DND-41 (cell line): ENCODE measurements at regions not wholly inside any gene's neighbourhood (a gene's known extent, or its start where the extent isn't known, plus 50 kb on each side); places are given as distances from the start of the nearest gene placed in this dataset.
A peak's percentile ranks its signal among the peaks of the same experiment; 100 is the strongest.

Source experiments
- ATAC-seq: fragments of 200-7000 bp; cut with Tn5 transposase; 3 replicates; pipeline ENCODE4 v1.9.1; 2021; ENCODE audit warnings: low read depth; ENCODE audit not compliant: insufficient read depth
- DNase-seq: peaks from one replicate; pipeline ENCODE4 v3.0.0-alpha.2; 2020
- H2AFZ ChIP-seq: 2 replicates; pipeline ENCODE4 v1.6.0; 2012; ENCODE audit warnings: low read depth, low read length
- H3K27ac ChIP-seq: 2 replicates; pipeline ENCODE4 v1.5.1; 2012; ENCODE audit warnings: low read length, inconsistent platforms
- H3K27me3 ChIP-seq: fragments of 200-600 bp; sonication (generic); 2 replicates; pipeline ENCODE4 v1.6.0; 2012; ENCODE audit warnings: low read length, mild to moderate bottlenecking, inconsistent platforms; ENCODE audit not compliant: insufficient read depth, poor library complexity
- H3K36me3 ChIP-seq: 2 replicates; pipeline ENCODE4 v1.5.1; 2012; ENCODE audit warnings: low read length, inconsistent platforms; ENCODE audit not compliant: insufficient read depth
- H3K4me1 ChIP-seq: 2 replicates; pipeline ENCODE4 v1.5.1; 2012; ENCODE audit warnings: mild to moderate bottlenecking, low read length; ENCODE audit not compliant: insufficient read depth
- H3K4me2 ChIP-seq: 2 replicates; pipeline ENCODE4 v1.6.0; 2012; ENCODE audit warnings: mild to moderate bottlenecking, moderate library complexity, low read length, inconsistent platforms; ENCODE audit not compliant: insufficient read depth
- H3K4me3 ChIP-seq, 2 experiments: fragments of 200-600 bp in 1 of 2; shearing (Covaris generic) in 1 of 2; 2 replicates each; pipeline ENCODE4 v1.5.1; 2012 to 2016; ENCODE audit warnings: inconsistent platforms in 2 of 2, low read length in 2 of 2, mild to moderate bottlenecking in 2 of 2, low read depth in 1 of 2, moderate library complexity in 1 of 2
- H3K79me2 ChIP-seq: 2 replicates; pipeline ENCODE4 v1.6.0; 2012; ENCODE audit warnings: low read length, inconsistent platforms; ENCODE audit not compliant: insufficient read depth
- H3K9ac ChIP-seq: 2 replicates; pipeline ENCODE4 v1.6.0; 2012; ENCODE audit warnings: low read depth, mild to moderate bottlenecking, inconsistent platforms, low read length, moderate library complexity
- H3K9me3 ChIP-seq: 2 replicates; pipeline ENCODE4 v1.5.1; 2012; ENCODE audit warnings: low read length, moderate library complexity, mild to moderate bottlenecking, inconsistent platforms; ENCODE audit not compliant: insufficient read depth, severe bottlenecking
- H4K20me1 ChIP-seq: 2 replicates; pipeline ENCODE4 v1.6.0; 2012; ENCODE audit warnings: low read length; ENCODE audit not compliant: insufficient read depth
- CTCF ChIP-seq: IDR thresholded peaks from 2 replicates; pipeline ENCODE4 v1.5.1; 2012; ENCODE audit warnings: borderline replicate concordance, low read length, moderate library complexity, mild to moderate bottlenecking; ENCODE audit not compliant: poor library complexity, severe bottlenecking; ENCODE audit errors: extremely low read depth
- EZH2 ChIP-seq: IDR thresholded peaks from 3 replicates; pipeline ENCODE4 v1.6.1; 2012; ENCODE audit warnings: borderline replicate concordance, low read depth, mild to moderate bottlenecking, moderate library complexity, low read length, inconsistent platforms; ENCODE audit not compliant: severe bottlenecking

GRCh38 chr13:74191410-74191809, 57.2 kb upstream of the KLF12 start:
- Histone ChIP-seq H3K27ac (no peak overlapping the region; the same call in 1 of the 2 replicates), H3K36me3 (no peaks in the 10 kb centered on the region), H3K9ac (no peak overlapping the region), H3K79me2 (no peaks in the 10 kb centered on the region), H3K27me3 (no peaks in the 10 kb centered on the region), H3K4me2 (peak overlapping the region; percentile 41), H3K9me3 (no peaks in the 10 kb centered on the region), H3K4me3 (no peak overlapping the region), H3K4me1 (peaks cover 22% of the 10 kb centered on the region), H4K20me1 (no peaks in the 10 kb centered on the region), H2AFZ (no peak overlapping the region)
- DNase-seq (peak; percentile 27), ATAC-seq (peak; percentile 67)
- TF ChIP-seq CTCF (no peak), EZH2 (no peak)

DNA sequence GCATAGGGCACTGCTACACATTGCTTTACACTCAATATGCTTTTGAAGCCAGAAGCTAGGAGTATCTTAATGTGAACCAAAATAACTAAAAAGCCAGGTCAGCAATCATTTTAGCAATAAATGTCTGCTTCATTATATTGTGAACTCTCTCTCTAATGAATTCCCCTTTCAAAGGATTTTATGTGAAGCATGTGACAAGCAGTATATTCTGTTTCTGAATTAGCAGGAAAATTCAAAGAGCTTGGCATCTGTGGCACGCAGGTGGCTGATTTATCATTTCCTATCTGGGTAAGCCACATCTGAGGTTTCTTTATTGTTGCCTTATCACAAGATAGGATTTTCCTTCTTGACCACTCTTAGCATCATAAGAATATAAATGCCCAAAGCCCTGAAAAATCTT, 56.8 kb upstream of the KLF12 start:
- H3K9ac ChIP-seq: no peak overlapping the region
- no peaks in the 10 kb centered on the region for H3K79me2 ChIP-seq
- H3K4me3 ChIP-seq: no peak overlapping the region
- H2AFZ ChIP-seq: no peak overlapping the region
- ATAC-seq (peak; percentile 88), DNase-seq (peak; percentile 47)
- no peaks in the 10 kb centered on the region for H3K36me3 ChIP-seq
- H3K4me2 ChIP-seq: peak overlapping the region; percentile 41
- no peak for TF ChIP-seq CTCF
- no peak for TF ChIP-seq EZH2
- no peaks in the 10 kb centered on the region for H4K20me1 ChIP-seq
- no peaks in the 10 kb centered on the region for H3K9me3 ChIP-seq
- H3K27ac ChIP-seq: peak overlapping the region; percentile 28; the same call in 1 of the 2 replicates
- H3K27me3 ChIP-seq: no peaks in the 10 kb centered on the region
- H3K4me1 ChIP-seq: peaks cover 22% of the 10 kb centered on the region

- Histone ChIP-seq H3K9me3 (no peaks in the 10 kb centered on the region), H3K27me3 (no peaks in the 10 kb centered on the region), H3K4me1 (peaks cover 22% of the 10 kb centered on the region), H3K4me3 (no peak overlapping the region), H3K79me2 (no peaks in the 10 kb centered on the region), H3K4me2 (no peak overlapping the region), H3K36me3 (no peaks in the 10 kb centered on the region), H2AFZ (no peak overlapping the region), H4K20me1 (no peaks in the 10 kb centered on the region), H3K9ac (no peak overlapping the region), H3K27ac (no peak overlapping the region)
- DNase-seq (no peak), ATAC-seq (no peak)
- TF ChIP-seq CTCF: no peak
- TF ChIP-seq EZH2: no peak
These were observed 53.4 kb upstream of the KLF12 start for GRCh38 chr13:74187564-74187963.

DNA sequence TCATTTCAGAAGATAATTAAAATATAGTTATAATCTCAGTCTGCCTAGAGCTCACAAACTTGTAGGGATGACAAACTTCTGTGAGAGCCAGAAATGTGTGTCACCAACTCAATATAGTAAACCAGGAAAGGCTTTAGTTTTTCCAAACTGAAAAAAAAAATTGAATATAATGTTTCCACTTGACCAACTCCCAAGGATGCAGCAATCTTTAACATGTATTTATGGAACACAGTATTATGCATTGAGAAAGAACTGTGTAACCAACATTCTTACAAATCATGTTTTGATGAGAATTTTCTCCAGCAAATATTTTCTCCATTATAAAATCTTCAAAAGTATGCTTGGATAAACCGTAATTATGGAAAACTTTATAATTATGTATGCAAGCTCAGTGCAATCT, 50.1 kb upstream of the KLF12 start:
- Histone ChIP-seq H3K4me3 (no peak overlapping the region), H3K27ac (no peak overlapping the region), H3K4me1 (no peaks in the 10 kb centered on the region), H2AFZ (no peak overlapping the region), H3K27me3 (no peaks in the 10 kb centered on the region), H3K79me2 (no peaks in the 10 kb centered on the region), H3K36me3 (no peaks in the 10 kb centered on the region), H4K20me1 (no peaks in the 10 kb centered on the region), H3K9me3 (no peaks in the 10 kb centered on the region), H3K4me2 (no peak overlapping the region), H3K9ac (no peak overlapping the region)
- DNase-seq: no peak
- no peak for ATAC-seq
- no peak for TF ChIP-seq CTCF
- no peak for TF ChIP-seq EZH2
